ENCODE measurements at regions not wholly inside any gene's neighbourhood (a gene's known extent, or its start where the extent isn't known, plus 50 kb on each side); places are given as distances from the start of the nearest gene placed in this dataset.

DNA sequence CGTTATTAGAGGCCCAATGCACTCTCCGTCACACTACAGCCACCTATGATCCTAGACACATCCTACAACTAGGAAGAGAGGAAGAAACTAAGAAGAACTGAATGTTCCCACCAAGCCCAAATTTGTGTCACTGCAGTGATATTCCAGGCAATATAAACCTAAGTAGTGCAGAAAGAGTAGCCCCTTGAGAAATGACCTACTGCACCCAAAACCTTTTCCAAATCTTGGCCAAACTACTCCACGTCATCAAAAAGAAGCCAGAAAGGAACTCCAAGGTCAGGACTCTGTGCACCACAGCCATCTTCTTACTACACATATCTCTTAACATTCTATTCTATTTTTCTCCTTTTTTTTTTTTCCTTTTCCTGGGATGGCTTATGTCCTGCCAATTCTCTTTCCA, 60.2 kb downstream of the ADAMTS1 start:
- no peak for DNase-seq

GRCh38 chr21:26783466-26784195, 61.6 kb downstream of the ADAMTS1 start:
- DNase-seq: no peak

DNA sequence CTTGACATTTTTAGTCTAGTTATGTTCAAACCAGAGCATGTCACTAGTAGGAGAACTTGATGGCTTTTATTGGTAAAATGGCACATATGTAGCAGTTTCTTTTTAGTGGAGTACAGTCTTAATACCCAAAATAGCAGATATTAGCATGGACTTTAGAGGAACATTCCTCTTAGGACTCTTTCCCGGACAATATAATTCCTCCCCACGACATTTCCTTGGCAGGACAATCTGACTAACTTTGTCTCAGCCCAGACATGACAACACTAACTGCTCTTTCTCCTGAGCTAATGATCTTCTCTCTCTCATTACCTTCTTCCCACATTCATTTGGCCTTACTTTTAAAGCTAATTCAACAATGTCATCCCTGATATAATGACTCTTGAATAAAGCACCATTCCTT, 62.5 kb downstream of the ADAMTS1 start:
- no peak for DNase-seq

DNA sequence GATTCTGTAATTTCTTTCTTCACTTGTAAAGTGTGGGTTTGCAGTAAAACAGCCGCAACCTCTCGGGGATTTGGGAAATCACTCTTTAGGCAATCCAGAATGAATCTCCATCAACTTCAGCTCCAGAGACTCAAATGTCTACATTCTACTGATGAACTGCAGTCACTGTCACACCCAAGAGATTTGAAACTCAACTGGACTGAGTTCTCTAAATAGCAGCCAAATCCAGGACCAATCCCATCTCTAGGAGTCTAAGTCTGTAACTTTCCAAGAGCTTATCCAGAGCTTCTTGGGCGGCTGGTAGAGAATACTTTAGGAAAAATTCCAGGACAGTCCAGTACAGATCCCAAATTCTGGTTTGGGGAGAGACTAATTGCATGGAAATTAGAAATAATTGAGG, 62.9 kb downstream of the ADAMTS1 start:
- no peak for DNase-seq

- no peak for DNase-seq
Observed at GRCh38 chr21:26781331-26781730, 63.9 kb downstream of the ADAMTS1 start.

DNA sequence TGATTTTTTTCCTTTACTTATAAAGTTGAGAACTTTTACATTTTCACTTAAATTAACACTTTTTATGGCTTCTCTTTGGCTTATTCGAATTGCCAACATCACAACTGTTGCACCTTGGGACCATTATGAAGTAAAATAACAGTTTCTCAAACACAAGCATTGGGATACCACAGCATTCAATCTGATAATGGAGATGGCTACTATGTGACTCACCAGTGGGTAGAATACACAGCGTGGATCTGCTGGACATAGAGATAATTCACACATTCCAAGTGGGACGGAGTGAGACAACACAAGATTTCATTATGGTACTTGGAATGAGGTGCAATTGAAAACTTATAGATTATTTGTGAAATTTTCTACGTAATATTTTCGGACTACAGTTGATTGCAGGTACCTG, 68.0 kb downstream of the ADAMTS1 start:
- no peak for DNase-seq

GRCh38 chr21:26776310-26777021, 68.7 kb downstream of the ADAMTS1 start:
- DNase-seq: no peak

- DNase-seq: no peak
Observed at GRCh38 chr21:26773058-26773457, 72.2 kb downstream of the ADAMTS1 start.

GRCh38 chr21:26769613-26770188, 75.5 kb downstream of the ADAMTS1 start:
- DNase-seq: no peak

DNA sequence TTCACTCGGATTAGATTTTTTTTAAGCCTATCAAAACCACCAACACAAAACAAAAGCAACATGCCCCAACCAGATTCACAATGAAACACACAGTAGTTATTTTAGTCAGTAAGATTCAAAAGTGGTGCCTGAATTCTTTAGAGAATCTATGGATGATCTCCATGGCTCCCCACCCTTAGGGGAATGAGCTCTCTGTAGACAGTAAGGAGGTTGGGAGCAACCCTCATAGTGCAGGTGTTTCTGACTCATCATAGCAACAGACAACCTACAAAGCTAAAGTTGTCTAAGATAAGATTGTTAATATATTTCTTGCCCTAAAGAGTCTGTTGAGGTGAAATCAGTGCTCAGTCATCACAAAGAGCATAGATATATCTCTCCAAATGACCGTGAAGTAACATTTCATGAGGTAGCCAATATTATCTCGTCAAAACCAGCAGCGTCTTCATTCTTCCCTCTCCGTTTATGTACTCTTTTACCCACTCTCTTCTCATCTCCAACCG, 78.3 kb downstream of the ADAMTS1 start:
- DNase-seq: no peak

- DNase-seq: no peak
Observed at GRCh38 chr21:26761174-26761915, 83.9 kb downstream of the ADAMTS1 start.

- no peak for DNase-seq
Observed at GRCh38 chr21:26759731-26760130, 85.5 kb downstream of the ADAMTS1 start.

- no peak for DNase-seq
Observed at GRCh38 chr21:26758083-26758880, 86.9 kb downstream of the ADAMTS1 start.

DNA sequence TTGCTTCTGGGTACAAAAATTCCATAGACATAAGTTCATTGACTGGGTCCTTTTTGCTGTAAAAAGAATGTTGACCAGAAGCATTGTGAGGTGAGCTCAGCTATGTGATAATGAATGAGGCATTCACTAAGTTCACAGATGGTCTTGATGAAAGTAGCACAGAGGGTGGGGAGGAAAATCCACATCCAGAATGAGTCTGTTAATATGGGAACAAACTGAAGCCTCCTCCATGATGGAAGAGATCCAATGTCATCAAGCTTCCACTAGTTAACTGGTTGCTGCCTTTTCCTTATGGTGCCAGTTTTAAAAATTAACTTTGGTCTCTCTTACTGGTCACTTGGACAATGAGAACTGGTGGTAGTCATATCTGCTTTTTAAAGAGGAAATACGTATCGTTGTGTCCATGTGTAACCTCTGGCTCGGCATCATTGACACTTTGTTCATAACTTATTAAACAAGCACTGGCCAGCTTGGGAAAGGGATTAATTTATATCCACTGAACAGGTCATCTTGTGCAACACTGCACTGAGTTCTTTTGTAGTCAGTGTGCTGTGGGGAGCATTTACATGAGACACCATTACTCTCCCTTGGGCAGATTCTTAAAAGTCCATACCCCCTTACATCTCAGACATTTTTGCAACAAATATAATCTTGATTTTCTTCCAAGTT, 88.6 kb downstream of the ADAMTS1 start:
- DNase-seq: no peak

DNA sequence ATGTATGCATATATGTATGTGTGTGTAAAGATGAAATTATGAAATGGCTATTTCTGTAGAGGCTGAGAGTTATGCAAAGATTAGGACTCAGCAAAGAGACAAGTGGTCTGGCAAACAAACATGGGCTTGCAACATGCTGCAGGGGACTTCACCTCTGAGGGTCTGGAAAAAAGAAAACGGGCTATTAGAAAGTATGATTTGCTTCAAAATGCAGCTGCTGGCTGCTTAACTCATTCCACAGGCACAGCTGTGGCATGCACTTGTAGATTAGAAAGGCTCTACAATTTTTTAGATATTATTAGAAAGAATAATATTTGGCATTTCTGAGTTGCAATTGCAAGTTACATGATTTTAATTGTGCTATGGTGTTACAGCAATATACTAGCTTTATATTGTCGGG, 90.4 kb downstream of the ADAMTS1 start:
- DNase-seq: no peak

DNA sequence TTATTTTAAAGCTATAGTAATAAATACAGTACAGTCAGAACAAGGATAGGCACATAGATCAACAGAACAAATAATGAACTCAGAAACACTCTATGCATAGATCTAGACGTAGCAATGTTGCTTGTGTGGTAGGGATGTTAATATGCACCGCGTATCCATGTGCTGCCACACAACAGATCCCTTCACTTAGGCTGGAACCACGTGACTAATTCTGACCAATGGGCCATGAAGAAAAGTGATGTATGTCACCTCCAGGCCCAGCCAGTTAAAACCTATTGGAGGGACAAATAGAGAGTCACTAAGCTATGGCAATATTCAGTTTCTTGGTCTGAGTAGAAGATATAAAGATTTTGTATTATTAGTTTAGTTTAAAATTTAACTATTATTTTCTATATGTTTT, 91.4 kb downstream of the ADAMTS1 start:
- DNase-seq: no peak

DNA sequence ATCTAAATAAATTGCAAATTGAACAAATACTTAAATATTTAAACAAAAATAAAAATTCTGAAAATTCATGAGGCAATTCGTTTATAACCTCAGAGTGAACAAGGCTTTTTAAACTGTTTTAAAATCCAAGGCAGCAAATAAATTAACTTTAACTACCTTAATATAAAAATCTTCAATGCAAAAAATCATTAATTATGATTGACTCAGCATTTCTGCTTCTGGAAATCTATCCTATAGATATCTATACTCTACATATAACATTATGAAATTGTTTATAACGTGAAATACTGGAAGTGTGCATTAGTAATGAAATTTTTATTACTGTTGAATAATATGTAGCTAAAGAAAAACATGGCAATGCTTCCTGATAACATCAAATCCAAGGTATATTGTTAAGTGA, 92.4 kb downstream of the ADAMTS1 start:
- no peak for DNase-seq

DNA sequence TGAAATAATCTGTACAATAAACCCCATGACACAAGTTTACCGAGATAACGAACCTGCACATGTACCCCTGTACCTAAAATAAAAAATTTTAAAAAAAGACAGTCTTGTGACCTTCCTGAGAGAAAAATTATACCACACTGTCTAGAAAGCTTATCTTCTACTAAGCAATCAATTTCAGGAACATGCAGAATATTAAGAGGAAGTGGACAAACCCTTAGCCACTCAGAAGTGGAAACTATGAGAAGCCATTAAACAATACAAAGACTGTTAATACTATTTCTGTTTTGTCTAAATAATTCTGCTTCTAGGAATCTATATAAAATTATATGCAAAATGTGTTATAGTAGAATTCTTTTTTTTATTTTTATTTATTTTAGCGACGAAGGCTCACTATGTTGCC, 93.9 kb downstream of the ADAMTS1 start:
- DNase-seq: no peak

GRCh38 chr21:26748066-26748465, 97.1 kb downstream of the ADAMTS1 start:
- no peak for DNase-seq

DNA sequence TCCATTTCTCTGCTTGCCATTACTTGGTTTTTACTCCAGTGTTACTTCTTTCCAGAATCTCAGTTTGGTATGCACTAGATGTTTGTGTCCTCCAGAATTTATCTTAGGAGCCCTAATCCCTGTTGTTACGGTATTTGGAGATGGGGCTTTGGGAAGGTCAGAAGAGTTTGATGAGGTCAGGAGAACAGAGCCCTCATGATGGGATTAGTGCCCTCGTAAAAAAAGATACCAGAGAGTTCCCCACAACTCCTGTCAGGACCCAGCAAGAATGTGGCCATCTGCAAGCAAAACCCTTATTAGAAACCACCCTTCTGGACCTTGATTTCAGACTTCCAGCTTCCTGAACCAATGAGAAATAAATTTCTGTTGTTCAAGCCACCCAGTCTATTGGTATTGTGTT, 98.0 kb downstream of the ADAMTS1 start:
- no peak for DNase-seq

- no peak for DNase-seq
Observed at GRCh38 chr21:26743524-26743923, 101.7 kb downstream of the ADAMTS1 start.

DNA sequence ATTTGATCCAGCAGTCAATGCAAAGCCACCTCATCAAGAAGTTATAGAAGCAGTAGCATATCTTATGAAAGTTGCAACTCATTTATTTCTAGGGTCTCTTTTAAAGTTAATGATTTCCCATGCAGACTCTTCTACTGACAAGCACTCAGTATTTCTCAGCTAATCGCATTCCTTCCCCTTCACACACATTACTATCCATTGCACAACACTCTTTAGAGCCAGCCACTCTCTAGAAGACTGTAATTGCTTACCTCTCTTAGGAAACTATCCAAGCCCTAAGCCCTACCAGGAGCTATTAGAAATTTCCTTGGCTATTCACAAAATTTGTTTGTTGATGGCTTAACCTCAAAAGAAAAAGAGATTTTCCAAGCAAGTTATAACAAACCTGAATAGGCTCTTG, 106.0 kb downstream of the ADAMTS1 start:
- DNase-seq: no peak
